HG03175 (cell line): ENCODE measurements at regions not wholly inside any gene's neighbourhood (a gene's known extent, or its start where the extent isn't known, plus 50 kb on each side); places are given as distances from the start of the nearest gene placed in this dataset.
"Not testable (repeated sequence)": the region's sequence is repeated elsewhere in the genome, so short reads cannot be mapped to it uniquely, and the experiment has no call there.

Experiments used
- ATAC-seq: cut with Tn5 transposase; IDR thresholded peaks from one replicate; pipeline ENCODE4 v1.9.1; 2021; ENCODE audit warnings: mild to moderate bottlenecking, moderate library complexity; ENCODE audit not compliant: unreplicated experiment

DNA sequence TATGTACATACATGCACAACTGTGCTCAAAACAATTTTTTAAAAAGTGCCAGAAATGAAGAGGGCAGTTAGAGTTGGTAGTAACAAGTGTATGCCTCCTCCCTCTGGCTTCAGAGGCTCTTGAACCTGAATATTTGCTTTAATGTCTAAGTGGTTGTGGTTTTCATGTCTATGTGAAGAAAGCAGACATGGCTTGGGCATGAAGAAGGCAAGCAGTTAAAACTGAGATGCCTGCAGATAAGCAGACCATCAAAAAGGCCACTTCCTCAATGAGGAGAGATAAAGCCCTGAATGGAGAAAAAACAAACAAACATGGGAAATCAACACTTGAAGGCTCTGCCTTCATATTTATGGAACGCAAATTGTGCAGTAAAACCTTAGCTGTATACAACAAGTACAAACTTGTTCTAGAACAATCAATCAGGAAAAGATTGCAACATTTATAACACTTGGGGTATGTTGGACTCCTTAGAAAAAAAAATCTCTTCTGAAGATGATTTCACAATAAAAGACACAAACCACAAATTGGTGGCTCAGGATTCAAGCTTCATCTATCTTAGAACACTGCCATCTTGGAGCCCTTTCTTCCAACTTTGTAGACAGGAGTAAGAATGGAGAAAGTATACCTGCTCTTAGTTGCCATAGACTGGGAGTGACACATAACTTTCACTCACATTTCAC lies 52.7 kb upstream of the PLA2G4A start:
- ATAC-seq = no peak

- no peak for ATAC-seq
These were observed 53.7 kb upstream of the PLA2G4A start for GRCh38 chr1:186775036-186775435.

GRCh38 chr1:186772228-186772627 lies 56.5 kb upstream of the PLA2G4A start:
- peak; percentile 56 for ATAC-seq

DNA sequence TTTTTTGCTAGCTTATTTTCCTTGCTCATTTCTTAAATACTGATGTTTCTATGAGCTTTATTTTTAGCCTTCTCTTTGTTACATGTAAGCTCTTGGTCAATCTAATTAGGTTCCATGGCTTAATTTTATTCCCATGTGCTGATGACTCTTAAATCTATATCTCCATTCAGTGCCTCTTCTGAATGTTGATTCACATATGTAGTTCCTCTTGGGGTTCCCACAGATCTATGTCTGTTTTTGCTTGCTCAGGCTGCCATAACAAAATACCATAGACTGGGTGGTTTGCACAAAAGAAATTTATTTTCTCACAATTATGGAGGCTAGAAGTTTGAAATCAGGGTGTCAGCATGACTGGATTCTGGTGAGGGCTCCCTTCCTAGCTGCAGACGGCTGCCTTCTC lies 58.3 kb upstream of the PLA2G4A start:
- ATAC-seq = no peak

DNA sequence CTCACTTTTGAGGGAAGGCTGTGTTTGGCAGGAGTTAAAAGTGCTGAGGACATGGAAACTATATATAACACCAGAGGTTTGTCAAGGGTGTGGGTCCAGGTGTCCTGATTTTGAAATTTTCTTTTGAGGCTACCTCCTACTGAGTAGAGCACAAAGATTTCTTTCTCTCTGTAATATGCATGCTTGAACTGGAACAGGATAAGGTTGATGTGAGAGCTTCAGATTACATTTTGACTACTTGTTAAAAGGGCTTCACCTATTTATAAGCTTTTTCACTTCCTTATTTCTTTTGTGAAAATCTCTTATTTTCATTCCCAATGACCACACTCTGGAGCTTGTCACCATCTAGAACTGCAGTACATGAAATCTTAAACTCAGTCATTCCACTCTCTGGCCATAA lies 59.8 kb upstream of the PLA2G4A start:
- ATAC-seq = peak; percentile 81

GRCh38 chr1:186765446-186765845 lies 63.3 kb upstream of the PLA2G4A start:
- no peak for ATAC-seq

GRCh38 chr1:186763107-186763506 lies 65.6 kb upstream of the PLA2G4A start:
- ATAC-seq = peak; percentile 52

DNA sequence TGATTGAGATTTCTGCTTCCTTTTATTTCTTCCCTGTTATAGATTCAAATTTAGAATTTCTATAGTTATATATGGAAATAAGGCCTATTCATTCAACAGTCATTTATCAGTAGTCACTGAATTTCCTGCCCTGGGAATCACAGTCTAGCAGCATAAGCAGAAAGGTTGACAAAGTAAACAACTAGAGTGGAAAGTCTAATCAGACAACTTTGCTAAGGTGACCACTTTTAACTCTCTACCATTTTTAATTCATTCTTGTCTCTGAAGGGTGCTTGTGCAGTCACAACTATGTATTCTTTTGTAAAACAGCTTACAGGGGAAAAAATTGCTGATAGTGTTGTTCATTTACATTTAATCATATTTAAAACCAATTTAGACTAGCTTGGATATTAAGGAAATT lies 66.1 kb upstream of the PLA2G4A start:
- ATAC-seq = no peak

- ATAC-seq = peak; percentile 45
These were observed 67.4 kb upstream of the PLA2G4A start for GRCh38 chr1:186761358-186761757.

DNA sequence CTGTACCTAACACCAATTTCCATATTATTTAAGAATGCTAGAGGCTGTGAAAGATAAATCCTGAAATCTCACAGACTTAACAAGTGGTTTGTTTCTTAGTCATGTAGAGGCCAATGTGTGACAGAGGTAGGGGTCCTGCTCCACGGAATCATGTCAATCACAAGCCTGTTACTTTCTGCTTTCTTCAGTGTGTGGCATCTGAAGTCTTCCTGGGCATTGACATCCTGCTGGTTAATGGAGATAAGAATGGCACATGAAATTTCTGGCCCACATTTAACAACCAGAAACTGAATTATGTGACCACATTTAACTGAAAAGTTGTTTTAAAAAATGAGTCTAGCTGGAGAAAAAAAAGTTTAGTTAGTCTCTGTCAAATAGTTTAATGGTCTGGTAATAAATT lies 68.3 kb upstream of the PLA2G4A start:
- no peak for ATAC-seq

- not testable (repeated sequence) for ATAC-seq
These were observed 69.7 kb upstream of the PLA2G4A start for GRCh38 chr1:186758896-186759606.

- no peak for ATAC-seq
These were observed 70.9 kb upstream of the PLA2G4A start for GRCh38 chr1:186757851-186758250.

DNA sequence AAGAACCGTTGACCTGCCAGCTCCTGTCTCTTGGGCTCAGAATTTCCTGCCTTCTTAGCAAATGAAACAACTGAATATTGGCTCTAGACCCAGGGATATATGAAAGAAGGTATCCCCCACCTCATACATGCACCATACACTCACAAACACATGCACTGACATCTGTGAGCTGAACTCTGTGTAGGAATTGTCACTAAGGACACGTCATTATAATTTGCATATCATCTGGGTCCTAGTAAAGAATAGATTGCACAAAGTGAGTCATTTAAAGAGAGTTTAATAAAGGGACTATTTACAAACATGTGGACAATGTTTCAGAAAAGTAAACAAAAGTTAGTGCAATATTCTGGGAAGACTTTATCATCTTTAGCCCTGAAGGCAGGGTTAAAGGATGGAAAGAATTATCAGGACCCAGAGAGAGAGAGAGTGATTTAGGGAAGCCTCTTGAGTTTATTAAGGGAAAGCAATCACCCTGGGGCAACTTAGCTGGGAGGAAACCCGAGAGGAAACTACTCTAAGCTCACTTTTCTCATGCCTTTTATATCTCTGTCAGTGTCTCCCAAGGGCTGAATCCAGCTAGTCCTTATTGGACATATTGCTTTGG lies 74.1 kb upstream of the PLA2G4A start:
- ATAC-seq = no peak

DNA sequence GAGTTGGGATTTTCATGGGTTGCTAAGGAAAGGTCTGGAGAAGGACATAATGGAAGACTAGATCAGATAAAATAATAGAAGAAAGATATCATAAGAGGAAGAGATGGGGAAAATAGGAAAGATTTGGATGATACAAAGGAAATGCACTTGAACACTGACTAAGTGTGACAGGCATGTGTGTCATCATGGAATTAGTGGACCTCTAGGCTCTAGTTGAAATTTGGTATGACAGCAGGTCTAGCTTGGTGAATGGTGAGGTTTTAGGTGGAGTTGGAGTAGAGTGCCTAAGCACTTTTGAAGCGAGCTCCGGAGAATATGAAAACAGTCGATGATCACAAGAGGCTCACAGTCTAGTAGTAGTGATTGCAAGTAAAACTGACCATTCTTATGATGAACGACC lies 73.0 kb upstream of the PTGS2 start:
- ATAC-seq = no peak

- no peak for ATAC-seq
These were observed 70.0 kb upstream of the PTGS2 start for GRCh38 chr1:186750257-186750656.

- ATAC-seq = no peak
These were observed 69.6 kb upstream of the PTGS2 start for GRCh38 chr1:186749820-186750219.

DNA sequence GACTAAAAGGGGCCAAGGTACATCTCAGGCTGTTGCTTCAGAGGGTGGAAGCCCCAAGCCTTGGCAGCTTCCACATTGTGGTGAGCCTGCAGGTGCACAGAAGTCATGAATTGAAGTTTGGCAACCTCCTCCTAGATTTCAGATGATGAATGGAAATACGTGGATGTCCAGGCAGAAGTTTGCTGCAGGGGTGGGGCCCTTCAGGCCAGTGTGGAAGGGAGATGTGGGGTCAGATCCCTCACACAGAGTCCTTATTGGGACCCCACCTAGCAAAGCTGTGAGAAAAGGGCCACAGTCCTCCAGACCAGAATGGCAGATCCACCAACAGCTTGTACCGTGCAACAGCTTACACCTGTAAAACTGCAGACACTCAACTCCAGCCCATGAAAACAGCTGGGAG lies 67.4 kb upstream of the PTGS2 start:
- ATAC-seq = no peak

DNA sequence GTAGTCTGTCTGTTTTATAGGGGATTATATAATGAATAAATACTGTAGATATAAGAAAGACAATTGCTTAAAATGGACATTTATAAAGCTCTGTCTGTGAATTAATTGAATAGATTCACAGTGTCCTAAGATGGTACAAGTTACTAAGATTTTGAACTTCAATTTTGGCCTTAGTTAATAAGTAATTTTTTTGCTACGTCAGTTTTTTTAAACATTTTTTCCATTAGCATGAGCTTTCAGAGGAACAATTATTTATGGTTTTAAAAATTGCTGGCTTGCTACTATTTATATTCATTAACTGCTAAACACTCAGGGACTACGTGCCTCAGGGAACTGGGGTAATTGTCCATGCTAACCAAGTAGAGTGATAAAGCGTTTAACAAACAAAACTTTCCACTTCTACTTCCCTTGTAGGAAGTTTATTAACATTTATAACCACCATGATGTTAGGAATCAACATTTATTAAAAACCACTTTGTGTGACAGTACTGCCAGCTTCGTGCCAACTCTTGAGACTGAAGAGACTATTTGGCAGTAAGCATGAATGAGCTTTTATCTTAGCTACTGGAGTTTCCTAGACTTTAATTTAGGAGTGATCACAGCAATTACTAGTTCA lies 65.4 kb upstream of the PTGS2 start:
- ATAC-seq = no peak

GRCh38 chr1:186741640-186742039 lies 61.4 kb upstream of the PTGS2 start:
- ATAC-seq = no peak

DNA sequence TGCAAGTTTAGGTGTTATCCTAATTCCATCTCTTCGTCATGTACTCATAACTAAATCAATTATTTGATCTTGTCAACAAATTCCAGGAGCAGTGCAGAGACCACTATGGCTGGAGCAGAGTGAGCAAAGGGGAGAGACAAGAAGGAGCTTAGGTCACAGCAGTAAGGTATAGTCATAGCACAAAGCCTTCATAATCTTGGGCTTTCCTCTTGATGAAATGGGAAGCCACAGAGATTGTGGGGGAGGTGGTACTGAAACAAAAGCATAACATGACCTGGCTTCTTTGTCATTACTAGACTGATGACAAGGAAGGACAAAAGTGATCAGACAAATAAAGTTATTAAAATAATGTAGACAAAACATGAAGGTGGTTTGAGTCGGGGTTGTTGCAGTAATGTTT lies 60.1 kb upstream of the PTGS2 start:
- ATAC-seq = no peak

DNA sequence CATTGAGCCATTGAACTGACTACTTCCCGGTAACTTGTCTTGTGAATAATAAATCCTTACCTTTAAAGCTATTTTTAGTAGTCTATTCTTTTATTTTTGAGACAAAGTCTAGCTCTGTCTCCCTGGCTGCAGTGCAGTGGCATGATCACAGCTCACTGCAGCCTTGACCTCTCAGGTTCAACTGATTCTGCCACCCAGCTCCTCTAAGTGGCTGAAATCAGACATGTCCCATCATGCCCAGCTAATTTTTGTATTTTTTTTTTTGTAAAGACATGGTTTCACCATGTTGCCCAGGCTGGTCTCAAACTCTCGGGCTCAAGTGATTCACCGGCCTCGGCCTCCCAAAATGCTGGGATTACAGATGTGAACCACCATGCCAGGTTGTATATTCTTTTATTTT lies 59.3 kb upstream of the PTGS2 start:
- no peak for ATAC-seq

- ATAC-seq = peak; percentile 66
These were observed 58.7 kb upstream of the PTGS2 start for GRCh38 chr1:186738926-186739325.
